ENCODE measurements at regions not wholly inside any gene's neighbourhood (a gene's known extent, or its start where the extent isn't known, plus 50 kb on each side); places are given as distances from the start of the nearest gene placed in this dataset.

DNA sequence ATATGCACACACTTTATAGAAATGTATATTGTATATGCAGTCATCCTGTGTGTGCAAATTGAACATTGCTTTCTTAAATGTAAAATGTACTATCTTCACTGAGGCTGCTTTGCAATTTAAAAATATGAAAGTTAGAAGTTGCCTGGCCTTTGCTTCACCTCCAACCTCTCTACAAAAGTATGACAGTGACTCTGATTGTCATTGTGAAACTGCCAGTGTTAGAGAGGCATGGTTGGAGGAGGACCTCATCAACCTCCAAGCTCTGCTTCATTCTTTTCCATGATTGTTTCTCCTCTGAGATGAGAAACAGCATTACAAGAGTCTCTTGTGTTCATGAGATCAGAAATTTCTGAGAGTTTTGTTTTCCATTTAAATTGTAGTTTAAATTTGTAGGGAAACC lies 185.5 kb downstream of the ZC3H11B start:
- ATAC-seq (no peak), DNase-seq (no peak)
- no peak overlapping the region for H3K4me2 ChIP-seq (ENCODE audit: low read length)
- no peaks in the 10 kb centered on the region for H4K20me1 ChIP-seq (ENCODE audit: low read length)
- intact Hi-C loops (cut with micrococcal nuclease): no loop called here
- no peak overlapping the region for H2AFZ ChIP-seq (ENCODE audit: low read length)
- H3K9me2 ChIP-seq (replicated peaks; ENCODE audit: low read length): no peaks in the 10 kb centered on the region
- H3K4me3 ChIP-seq (ENCODE audit: low read length): no peak overlapping the region
- H3K27me3 ChIP-seq (ENCODE audit: low read length): no peaks in the 10 kb centered on the region
- peaks cover 20% of the 10 kb centered on the region for H3K4me1 ChIP-seq (ENCODE audit: insufficient read depth, low read length)
- no peak overlapping the region for H3K27ac ChIP-seq (ENCODE audit: low read length)
- ChIA-PET POLR2A (ENCODE audit: unreplicated experiment) (no interaction called here), CTCF (no interaction called here)
- H3K9ac ChIP-seq (ENCODE audit: low read length): no peak overlapping the region
- H3K9me3 ChIP-seq (ENCODE audit: low read length): no peaks in the 10 kb centered on the region
- no peaks in the 10 kb centered on the region for H3F3A ChIP-seq (ENCODE audit: low read length, unreplicated experiment)
- no peaks in the 10 kb centered on the region for H3K79me2 ChIP-seq (ENCODE audit: low read length)
- H3K36me3 ChIP-seq (ENCODE audit: low read depth, low read length): no peaks in the 10 kb centered on the region
- TF ChIP-seq EZH2phosphoT487 (IDR thresholded peaks at IDR 0.05; ENCODE audit: borderline replicate concordance, low read length): no peak
- TF ChIP-seq, protein P1, sequence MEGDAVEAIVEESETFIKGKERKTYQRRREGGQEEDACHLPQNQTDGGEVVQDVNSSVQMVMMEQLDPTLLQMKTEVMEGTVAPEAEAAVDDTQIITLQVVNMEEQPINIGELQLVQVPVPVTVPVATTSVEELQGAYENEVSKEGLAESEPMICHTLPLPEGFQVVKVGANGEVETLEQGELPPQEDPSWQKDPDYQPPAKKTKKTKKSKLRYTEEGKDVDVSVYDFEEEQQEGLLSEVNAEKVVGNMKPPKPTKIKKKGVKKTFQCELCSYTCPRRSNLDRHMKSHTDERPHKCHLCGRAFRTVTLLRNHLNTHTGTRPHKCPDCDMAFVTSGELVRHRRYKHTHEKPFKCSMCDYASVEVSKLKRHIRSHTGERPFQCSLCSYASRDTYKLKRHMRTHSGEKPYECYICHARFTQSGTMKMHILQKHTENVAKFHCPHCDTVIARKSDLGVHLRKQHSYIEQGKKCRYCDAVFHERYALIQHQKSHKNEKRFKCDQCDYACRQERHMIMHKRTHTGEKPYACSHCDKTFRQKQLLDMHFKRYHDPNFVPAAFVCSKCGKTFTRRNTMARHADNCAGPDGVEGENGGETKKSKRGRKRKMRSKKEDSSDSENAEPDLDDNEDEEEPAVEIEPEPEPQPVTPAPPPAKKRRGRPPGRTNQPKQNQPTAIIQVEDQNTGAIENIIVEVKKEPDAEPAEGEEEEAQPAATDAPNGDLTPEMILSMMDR (conservative IDR thresholded peaks at IDR 0.05; ENCODE audit: low read depth, low read length): no peak
- no peak for TF ChIP-seq EZH2 (IDR thresholded peaks at IDR 0.05; ENCODE audit: low read length, unreplicated experiment)
- BruUV-seq (replicated peaks): no TSS peak

GRCh38 chr1:219422811-219423598 lies 189.9 kb downstream of the ZC3H11B start:
- POLR2A ChIA-PET (ENCODE audit: unreplicated experiment): interaction anchor here (0.6 kb wide), 2 partner anchors 20 to 1078 kb away, joined by 3 to 4 read pairs; partner anchors contain the start of gene TGFB2

More at GRCh38 chr1:219422811-219423598, 189.9 kb downstream of the ZC3H11B start:
- H3K79me2 ChIP-seq (ENCODE audit: low read length): no peaks in the 10 kb centered on the region
- TF ChIP-seq EZH2 (IDR thresholded peaks at IDR 0.05; ENCODE audit: low read length, unreplicated experiment): no peak
- no peak for TF ChIP-seq EZH2phosphoT487 (IDR thresholded peaks at IDR 0.05; ENCODE audit: borderline replicate concordance, low read length)
- TF ChIP-seq, protein P1 (conservative IDR thresholded peaks at IDR 0.05; ENCODE audit: low read depth, low read length): no peak
- H2AFZ ChIP-seq (ENCODE audit: low read length): peak overlapping the region; percentile 34
- ATAC-seq (peak; percentile 97), DNase-seq (peak; percentile 97)
- H3K4me1 ChIP-seq (ENCODE audit: insufficient read depth, low read length): peaks cover 22% of the 10 kb centered on the region
- no peaks in the 10 kb centered on the region for H3F3A ChIP-seq (ENCODE audit: low read length, unreplicated experiment)
- peak overlapping the region; percentile 86 for H3K27ac ChIP-seq (ENCODE audit: low read length)
- H3K9me2 ChIP-seq (replicated peaks; ENCODE audit: low read length): no peaks in the 10 kb centered on the region
- CTCF ChIA-PET: interaction anchor here (0.5 to 1.4 kb wide), 6 partner anchors 16 to 356 kb away, joined by 3 to 5 read pairs (median 3); no protein-coding TSS in a partner anchor
- H3K36me3 ChIP-seq (ENCODE audit: low read depth, low read length): no peaks in the 10 kb centered on the region
- H4K20me1 ChIP-seq (ENCODE audit: low read length): no peaks in the 10 kb centered on the region
- BruUV-seq (replicated peaks): no TSS peak
- H3K4me3 ChIP-seq (ENCODE audit: low read length): peak overlapping the region; percentile 11; the same call in 1 of the 2 replicates
- H3K4me2 ChIP-seq (ENCODE audit: low read length): peak overlapping the region; percentile 62
- peak overlapping the region; percentile 63 for H3K9ac ChIP-seq (ENCODE audit: low read length)
- H3K27me3 ChIP-seq (ENCODE audit: low read length): no peaks in the 10 kb centered on the region
- intact Hi-C loops (cut with micrococcal nuclease): loop anchor here (1.0 to 2.0 kb wide), 5 partner anchors 19 to 132 kb away; no protein-coding TSS in a partner anchor
- H3K9me3 ChIP-seq (ENCODE audit: low read length): no peaks in the 10 kb centered on the region

All from PC-3 (cell line).